GM12878 (cell line): ENCODE measurements at regions not wholly inside any gene's neighbourhood (a gene's known extent, or its start where the extent isn't known, plus 50 kb on each side); places are given as distances from the start of the nearest gene placed in this dataset.

Experiments used
- CBFB ChIP-seq: IDR thresholded peaks from 2 replicates; pipeline ENCODE4 v1.6.1; 2016; ENCODE audit warnings: antibody characterized with exemption, low read depth
- GABPA ChIP-seq: IDR thresholded peaks from 2 replicates; pipeline ENCODE4 v1.6.1; 2014; ENCODE audit warnings: antibody characterized with exemption, low read depth, mild to moderate bottlenecking, inconsistent platforms
- RBBP5 ChIP-seq: fragments of 200-600 bp; sonication (generic); conservative IDR thresholded peaks from 2 replicates; pipeline ENCODE4 v1.6.1; 2016
- TF ChIP-seq, protein P1 (sequence below), 3 experiments: IDR thresholded peaks in 2 of 3; conservative IDR thresholded peaks in 1 of 3; 2 replicates each; pipeline ENCODE4 v1.5.1; 2011; ENCODE audit warnings: low read depth in 3 of 3, low read length in 3 of 3, mild to moderate bottlenecking in 3 of 3, control low read depth in 2 of 3, moderate library complexity in 2 of 3, inconsistent platforms in 1 of 3, mixed read lengths in 1 of 3; ENCODE audit not compliant: control insufficient read depth in 2 of 3, insufficient read depth in 1 of 3; ENCODE audit errors: extremely low read depth in 1 of 3
- TF ChIP-seq, protein P2 (sequence below): IDR thresholded peaks from 2 replicates; pipeline ENCODE4 v1.6.1; 2012; ENCODE audit warnings: mild to moderate bottlenecking, low read depth, low read length

DNA sequence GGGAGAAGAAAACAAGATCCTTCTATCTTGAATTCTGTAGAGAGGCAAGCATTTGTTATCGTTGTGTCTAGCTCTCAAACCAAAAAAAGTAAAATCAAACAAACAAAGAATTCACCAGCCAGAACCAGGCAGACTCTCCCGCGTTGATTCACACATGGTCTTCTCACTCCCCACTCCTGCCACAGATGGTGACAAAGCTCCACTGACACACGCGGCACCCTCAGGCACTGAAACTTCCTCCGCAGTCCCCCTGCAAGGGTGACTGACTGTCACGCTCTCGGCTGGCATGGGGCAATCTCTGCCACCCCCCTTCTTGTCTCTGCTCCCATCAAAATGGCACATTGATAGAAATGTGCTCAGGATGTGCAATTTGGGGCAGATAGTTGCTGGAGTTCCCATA lies 304.9 kb downstream of the DHX15 start:
- TF ChIP-seq, protein P1, sequence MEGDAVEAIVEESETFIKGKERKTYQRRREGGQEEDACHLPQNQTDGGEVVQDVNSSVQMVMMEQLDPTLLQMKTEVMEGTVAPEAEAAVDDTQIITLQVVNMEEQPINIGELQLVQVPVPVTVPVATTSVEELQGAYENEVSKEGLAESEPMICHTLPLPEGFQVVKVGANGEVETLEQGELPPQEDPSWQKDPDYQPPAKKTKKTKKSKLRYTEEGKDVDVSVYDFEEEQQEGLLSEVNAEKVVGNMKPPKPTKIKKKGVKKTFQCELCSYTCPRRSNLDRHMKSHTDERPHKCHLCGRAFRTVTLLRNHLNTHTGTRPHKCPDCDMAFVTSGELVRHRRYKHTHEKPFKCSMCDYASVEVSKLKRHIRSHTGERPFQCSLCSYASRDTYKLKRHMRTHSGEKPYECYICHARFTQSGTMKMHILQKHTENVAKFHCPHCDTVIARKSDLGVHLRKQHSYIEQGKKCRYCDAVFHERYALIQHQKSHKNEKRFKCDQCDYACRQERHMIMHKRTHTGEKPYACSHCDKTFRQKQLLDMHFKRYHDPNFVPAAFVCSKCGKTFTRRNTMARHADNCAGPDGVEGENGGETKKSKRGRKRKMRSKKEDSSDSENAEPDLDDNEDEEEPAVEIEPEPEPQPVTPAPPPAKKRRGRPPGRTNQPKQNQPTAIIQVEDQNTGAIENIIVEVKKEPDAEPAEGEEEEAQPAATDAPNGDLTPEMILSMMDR (IDR thresholded peaks at IDR 0.05 in 2 of 3, conservative IDR thresholded peaks at IDR 0.05 in 1 of 3; ENCODE audit: control insufficient read depth in 2 of 3, extremely low read depth in 1 of 3, insufficient read depth in 1 of 3, low read depth in 3 of 3, low read length in 3 of 3), result no peak
- no peak for TF ChIP-seq RBBP5
- no peak for TF ChIP-seq GABPA
- no peak for TF ChIP-seq CBFB
- TF ChIP-seq, protein P2, sequence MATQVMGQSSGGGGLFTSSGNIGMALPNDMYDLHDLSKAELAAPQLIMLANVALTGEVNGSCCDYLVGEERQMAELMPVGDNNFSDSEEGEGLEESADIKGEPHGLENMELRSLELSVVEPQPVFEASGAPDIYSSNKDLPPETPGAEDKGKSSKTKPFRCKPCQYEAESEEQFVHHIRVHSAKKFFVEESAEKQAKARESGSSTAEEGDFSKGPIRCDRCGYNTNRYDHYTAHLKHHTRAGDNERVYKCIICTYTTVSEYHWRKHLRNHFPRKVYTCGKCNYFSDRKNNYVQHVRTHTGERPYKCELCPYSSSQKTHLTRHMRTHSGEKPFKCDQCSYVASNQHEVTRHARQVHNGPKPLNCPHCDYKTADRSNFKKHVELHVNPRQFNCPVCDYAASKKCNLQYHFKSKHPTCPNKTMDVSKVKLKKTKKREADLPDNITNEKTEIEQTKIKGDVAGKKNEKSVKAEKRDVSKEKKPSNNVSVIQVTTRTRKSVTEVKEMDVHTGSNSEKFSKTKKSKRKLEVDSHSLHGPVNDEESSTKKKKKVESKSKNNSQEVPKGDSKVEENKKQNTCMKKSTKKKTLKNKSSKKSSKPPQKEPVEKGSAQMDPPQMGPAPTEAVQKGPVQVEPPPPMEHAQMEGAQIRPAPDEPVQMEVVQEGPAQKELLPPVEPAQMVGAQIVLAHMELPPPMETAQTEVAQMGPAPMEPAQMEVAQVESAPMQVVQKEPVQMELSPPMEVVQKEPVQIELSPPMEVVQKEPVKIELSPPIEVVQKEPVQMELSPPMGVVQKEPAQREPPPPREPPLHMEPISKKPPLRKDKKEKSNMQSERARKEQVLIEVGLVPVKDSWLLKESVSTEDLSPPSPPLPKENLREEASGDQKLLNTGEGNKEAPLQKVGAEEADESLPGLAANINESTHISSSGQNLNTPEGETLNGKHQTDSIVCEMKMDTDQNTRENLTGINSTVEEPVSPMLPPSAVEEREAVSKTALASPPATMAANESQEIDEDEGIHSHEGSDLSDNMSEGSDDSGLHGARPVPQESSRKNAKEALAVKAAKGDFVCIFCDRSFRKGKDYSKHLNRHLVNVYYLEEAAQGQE, result no peak
